HTR-8/SVneo (cell line): ENCODE measurements at regions not wholly inside any gene's neighbourhood (a gene's known extent, or its start where the extent isn't known, plus 50 kb on each side); places are given as distances from the start of the nearest gene placed in this dataset.

Experiments
- DNase-seq: peaks from one replicate; pipeline ENCODE4 v3.0.0; 2011; ENCODE audit warnings: low spot score, mixed read lengths; ENCODE audit not compliant: insufficient read length
- FAIRE-seq: peaks from 2 replicates; lab custom pipeline; 2011; peaks lifted over from hg19 to GRCh38; lab: Jason Lieb, UNC

DNA sequence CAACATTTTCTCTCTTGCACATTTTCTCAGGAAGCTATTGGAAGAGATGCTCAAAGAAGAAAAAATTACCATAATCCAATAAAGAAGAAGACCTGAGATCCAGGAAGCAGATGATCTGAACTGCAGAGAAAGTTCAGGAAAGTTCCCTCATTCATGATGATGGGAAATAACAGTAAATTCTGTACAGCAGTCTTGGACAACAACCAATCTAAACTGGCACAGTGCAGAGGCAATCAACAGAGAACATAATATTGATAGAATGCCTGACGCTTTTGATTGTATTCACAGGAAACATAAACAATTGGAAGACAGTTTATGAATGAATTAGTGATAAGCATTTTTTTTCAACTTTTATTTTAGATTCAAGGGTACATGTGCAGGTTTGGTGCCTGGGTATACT lies 428.9 kb downstream of the KCTD8 start:
- DNase-seq = no peak
- FAIRE-seq = no peak

DNA sequence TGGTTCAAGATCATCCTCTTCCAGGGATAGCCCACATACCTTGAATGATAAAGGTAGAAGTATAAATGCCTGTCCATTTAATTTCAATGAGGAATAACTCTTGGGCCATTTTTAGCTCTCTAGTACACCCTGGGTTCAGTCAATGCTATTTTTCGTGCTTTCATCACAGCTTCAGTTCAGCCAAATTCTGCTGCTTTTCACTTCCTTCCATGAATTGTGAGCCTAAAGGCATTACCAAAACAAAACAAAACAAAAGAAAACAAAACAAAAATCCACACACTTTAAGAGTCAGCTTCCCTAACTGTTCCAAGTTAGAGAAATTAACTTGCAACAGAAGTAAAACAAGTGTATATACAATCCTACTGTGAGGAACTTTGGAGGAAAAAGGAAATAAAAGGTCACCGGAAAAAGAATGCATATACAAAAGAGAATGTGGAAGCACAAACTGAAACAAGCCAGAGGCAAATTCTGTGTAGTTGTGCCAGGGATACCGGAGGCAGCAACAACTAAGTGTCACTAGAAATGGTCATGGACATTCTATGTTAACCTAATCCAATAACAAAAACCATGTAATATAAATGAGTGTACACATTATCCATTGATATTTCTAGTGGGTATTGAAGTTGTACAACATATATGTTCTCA lies 423.1 kb downstream of the KCTD8 start:
- FAIRE-seq (no peak), DNase-seq (no peak)

DNA sequence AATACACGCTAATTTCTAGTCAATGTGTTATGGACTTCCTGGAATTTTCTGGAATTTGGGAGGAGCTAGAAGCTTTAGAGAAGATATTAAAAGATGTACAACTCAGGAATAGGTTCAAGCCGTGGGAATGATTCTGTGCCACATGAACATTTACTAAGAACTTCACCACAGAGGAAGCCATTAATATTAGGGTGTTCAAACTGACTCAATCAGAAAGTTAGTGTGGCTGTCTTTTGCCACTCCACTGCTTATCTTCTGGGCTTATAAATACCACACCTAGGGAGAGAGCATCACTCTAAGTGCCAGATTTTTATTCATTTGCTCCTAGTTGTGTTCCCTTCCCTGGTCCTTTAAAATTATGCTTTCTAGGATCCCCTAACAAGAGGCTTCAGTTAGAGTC lies 409.8 kb downstream of the KCTD8 start:
- FAIRE-seq = no peak
- no peak for DNase-seq

DNA sequence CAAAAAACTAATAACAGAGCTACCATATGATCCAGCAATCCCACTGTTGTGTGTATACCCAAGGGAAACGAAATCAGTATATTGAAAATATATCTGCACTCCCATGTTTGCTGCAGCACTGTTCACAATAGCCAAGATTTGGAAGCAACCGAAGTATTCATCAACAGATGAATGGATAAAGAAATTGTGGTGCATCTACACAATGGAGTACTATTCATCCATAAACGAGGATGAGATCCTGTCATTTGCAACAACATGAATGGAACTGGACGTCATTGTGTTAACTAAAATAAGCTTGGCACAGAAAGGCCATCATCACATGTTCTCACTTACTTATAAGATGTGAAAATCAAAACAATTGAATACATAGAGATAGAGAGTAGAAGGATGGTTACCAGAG lies 402.1 kb downstream of the KCTD8 start:
- no peak for FAIRE-seq
- no peak for DNase-seq

DNA sequence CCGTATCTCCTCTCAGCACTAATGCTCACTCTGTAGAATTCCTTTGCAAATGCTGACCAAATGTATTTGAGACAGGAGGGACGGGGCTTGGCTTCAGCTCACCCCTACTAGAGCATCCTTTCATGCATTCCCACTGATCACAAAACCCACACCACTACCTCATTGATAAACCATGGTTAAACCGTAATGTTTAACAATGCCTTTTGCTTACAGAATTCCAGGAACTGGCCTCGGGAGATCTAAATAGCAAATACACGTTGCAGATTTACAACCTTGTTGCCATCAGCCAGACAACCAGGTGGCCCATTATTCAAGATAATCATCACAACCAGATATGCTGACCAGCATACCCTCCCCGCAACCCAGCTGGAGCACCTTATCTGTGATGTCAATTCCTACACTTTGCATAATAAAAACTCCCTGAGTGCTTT lies 391.9 kb downstream of the KCTD8 start:
- no peak for DNase-seq
- no peak for FAIRE-seq

DNA sequence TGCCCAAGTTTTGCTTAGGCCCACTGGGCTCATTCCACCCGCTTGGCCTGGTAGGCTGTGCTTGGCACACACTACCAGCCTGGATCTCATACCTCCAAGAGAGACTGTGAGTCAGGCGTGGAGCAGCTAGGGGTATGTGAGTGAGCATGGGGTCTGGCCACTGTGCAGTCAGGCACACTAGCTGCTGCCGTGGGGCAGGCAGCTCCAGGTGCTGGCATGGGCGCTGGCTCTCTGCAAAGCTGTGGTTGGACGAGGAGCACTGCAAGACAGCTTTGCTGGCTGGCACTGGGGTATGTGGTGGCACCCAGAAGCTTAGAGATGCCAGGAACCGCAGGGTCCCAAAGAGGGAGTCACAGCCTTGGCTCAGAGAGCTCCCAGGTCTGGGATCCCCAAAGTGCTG lies 377.8 kb downstream of the KCTD8 start:
- DNase-seq = no peak
- FAIRE-seq = no peak

DNA sequence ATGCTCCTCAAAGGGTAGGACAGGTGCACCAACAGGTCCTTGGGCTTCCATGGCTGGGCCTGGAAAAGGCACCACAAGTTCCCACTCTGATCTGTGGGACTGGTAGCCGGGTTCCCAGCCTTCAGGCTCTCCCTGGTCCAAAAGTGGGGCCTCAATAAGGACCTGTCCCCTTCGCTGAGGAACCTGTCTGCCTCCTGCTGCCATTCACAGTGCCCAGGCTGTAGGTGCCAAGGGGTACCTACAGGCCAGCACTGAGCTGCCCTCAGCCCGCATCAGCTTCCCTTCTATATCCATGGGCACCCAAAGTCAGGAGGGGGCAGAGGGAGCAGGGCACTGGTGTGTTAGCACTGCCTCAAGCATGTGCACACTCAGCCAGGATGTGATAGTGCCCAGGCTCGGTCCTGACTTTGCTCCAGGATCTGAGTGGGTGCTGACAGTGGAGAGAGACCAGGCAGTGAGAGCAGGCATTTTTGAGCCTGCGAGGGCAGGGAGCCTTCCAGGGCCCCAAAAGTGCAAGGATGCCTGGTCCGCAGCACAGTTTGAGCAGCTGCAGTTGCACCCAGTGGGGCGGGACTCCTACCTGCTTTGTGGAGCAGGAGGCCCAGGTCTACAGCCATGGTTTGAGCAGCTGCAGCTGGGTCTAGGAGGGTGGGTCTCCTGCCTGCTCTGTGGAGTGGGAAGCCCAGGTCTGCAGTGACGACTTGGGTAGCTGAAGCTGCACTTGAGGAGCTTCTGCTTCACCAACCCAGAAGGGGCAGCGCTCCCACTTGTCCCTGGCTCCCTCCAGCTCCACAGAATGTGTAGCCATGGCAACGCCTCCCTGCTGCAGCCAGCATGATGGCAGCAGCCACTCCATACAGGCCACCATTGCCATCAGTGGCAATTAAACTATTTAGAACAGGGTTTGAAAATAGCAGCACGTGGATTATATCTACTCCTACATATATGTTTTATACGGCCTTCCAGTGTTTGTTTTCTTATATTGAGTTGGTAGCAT lies 376.4 kb downstream of the KCTD8 start:
- no peak for FAIRE-seq
- DNase-seq = no peak

DNA sequence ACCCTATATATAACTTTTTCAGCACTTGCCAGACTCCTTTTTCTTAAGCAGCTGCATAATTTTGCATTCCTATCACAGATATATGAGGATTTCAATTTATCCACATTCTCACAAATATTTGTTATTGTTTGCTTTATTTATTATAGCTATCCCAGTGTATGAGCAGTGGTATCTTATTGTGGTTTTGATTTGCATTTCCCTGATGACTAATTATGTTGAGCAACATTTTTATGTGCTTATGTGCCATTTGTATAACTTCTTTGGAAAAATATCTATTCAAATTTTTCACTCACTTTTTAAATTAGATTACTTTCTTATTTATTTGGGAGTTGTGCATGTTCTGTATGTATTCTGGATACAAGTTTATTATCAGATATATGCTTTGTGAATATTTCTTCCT lies 361.9 kb downstream of the KCTD8 start:
- FAIRE-seq = no peak
- no peak for DNase-seq

DNA sequence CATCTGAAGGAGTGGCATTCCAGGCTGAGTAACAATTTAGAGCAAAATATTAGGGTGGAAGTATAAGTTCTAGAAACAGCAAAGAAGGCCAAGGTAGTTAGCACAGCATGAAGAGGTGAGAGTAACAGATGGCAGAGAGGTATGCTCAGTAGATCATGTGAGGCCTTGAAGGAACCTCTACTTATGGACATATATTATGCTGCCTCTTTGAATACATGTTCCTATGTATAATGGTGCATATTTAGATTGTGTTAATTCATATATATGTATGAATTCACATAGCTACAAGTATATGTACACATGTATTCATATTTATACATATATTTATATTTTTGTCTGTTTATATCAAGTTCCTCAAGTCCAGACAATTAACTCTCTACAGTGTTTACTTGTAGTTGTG lies 355.2 kb downstream of the KCTD8 start:
- no peak for DNase-seq
- no peak for FAIRE-seq

DNA sequence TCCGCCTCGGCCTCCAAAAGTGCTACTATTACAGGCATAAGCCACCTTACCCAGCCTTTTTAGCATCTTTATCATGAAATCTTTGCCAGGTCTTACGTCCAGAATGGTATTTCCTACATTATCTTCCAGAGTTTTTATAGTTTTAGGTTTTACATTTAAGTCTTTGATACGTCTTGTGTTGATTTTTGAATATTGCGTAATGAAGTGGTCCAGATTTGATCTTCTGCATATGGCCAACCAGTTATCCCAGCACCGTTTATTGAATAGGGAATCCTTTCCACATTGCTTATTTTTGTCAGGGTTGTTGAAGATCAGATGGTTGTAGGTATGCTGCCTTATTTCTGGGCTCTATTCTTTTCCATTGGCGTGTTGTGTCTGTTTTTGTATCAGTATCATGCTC lies 349.6 kb downstream of the KCTD8 start:
- DNase-seq (no peak), FAIRE-seq (no peak)

DNA sequence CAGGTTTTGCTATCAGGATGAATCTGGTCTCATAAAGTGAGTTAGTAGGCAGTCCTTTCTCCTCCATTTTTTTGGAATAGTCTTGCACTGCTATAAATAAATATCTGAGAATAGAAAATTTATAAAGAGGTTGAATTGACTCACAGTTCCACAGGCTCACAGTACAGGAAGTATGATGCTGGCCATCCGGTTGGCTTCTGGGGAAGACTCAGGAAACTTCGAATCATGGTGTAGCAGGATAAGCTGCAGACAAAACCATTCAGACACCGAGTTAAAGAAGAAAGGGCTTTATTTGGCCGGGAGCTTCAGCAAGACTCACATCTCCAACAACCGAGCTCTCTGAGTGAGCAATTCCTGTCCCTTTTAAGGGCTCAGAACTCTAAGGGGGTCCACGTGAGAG lies 348.2 kb downstream of the KCTD8 start:
- no peak for FAIRE-seq
- DNase-seq = no peak

DNA sequence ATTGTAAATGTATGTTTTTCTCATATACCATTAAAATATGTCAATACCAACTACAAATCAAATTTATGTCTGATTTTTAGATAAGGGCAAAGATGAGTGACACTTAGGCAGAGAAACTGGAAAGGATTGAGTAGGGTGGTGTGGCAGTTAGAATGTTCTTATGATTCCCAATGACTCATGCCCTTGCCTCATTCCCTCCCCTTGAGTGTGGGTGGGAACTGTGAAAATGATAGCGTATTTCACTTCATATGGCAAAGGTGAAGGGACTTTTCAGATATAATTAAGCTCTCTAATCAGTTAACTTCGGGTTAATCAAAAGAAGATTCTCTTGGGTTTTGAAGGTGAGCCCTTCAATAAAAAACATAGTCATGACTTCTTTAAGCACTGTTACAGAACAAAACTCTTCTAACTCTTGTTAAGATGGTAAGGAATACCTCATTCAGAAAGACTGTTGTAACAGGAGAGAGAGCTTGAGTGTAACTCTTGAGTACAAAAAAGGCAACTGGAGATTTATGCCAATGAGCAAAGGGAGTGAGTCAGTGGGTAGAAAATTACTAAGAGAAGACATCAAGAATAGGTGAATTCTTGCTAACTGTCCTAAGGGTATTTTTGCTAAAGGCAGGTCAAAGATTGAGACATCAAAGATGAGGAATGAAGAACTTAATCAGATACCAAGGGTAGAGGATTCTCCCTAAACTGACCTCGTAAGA lies 329.5 kb downstream of the KCTD8 start:
- DNase-seq = peak; percentile 1

DNA sequence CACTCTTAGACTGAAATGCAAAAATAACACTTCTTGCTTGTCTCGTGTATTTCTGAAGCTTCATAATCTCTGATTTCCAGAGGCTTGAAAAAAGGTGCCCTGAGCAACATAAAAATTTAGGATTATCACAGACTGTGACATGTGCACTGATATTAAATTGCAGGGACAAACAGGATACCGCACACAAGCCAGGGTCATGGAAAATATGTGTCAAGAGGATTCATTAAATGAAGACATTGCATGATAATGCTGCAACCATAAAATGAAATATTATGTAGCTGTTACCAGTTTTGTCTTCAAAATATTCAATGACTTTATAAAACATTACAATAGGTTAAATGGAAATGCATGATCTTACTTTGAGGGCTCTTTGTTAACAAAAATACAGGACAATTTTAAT lies 328.0 kb downstream of the KCTD8 start:
- no peak for FAIRE-seq
- no peak for DNase-seq

More for the DNA sequence above, 329.5 kb downstream of the KCTD8 start:
- no peak for FAIRE-seq

DNA sequence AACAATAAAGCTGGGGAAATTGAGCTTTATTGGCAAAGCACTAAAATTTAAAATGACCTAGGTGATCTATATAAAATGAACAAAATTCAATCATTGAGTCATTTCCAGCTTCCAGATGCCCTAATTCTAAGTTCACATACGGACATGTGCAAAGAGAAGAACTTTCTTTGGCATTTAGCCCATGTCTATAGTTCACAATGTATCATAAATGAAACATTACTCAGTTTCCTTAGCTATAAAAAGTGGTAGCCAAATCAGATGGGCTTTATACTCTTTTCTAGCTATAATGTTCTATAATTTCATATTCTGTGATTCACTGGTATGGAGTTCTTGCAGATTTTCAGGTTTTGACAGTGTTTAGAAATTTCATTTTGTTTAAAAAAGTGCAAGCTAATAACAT lies 327.4 kb downstream of the KCTD8 start:
- no peak for DNase-seq
- FAIRE-seq = no peak
